ENCODE measurements at regions not wholly inside any gene's neighbourhood (a gene's known extent, or its start where the extent isn't known, plus 50 kb on each side); places are given as distances from the start of the nearest gene placed in this dataset.

GRCh38 chr4:35491093-35491492 lies 753.2 kb downstream of the ARAP2 start:
- TF ChIP-seq TAF1 (IDR thresholded peaks at IDR 0.05; ENCODE audit: borderline replicate concordance, low read depth, low read length) (no peak), POLR2A (IDR thresholded peaks at IDR 0.05; ENCODE audit: low read depth, low read length) (no peak)
